Mesenchymal stem cell (in vitro differentiated cells and primary cell): ENCODE measurements at regions not wholly inside any gene's neighbourhood (a gene's known extent, or its start where the extent isn't known, plus 50 kb on each side); places are given as distances from the start of the nearest gene placed in this dataset.

Experiments
- DNase-seq: peaks from one replicate; pipeline ENCODE4 v3.0.0-alpha.2; 2013
- H2AFZ ChIP-seq: one replicate; pipeline ENCODE4 v1.6.1; 2013; ENCODE audit warnings: low read depth, mild to moderate bottlenecking, control low read depth, inconsistent platforms, low read length, moderate library complexity
- H2AK5ac ChIP-seq: 2 replicates; pipeline ENCODE4 v1.6.1; 2013; ENCODE audit warnings: low read length, moderate library complexity, mild to moderate bottlenecking, inconsistent platforms; ENCODE audit not compliant: severe bottlenecking
- H2BK120ac ChIP-seq: one replicate; pipeline ENCODE4 v1.6.1; 2013; ENCODE audit warnings: low read depth, mild to moderate bottlenecking, inconsistent platforms, low read length, moderate library complexity
- H2BK12ac ChIP-seq, 2 experiments: one replicate each; pipeline ENCODE4 v1.6.1; 2013; ENCODE audit warnings: inconsistent platforms in 2 of 2, low read length in 2 of 2, mild to moderate bottlenecking in 2 of 2, moderate library complexity in 2 of 2, control low read depth in 1 of 2
- H2BK15ac ChIP-seq: one replicate; pipeline ENCODE4 v1.6.1; 2013; ENCODE audit warnings: mild to moderate bottlenecking, low read depth, inconsistent platforms; ENCODE audit not compliant: poor library complexity, severe bottlenecking
- H2BK5ac ChIP-seq: 2 replicates; pipeline ENCODE4 v1.6.1; 2013; ENCODE audit warnings: low read depth, mild to moderate bottlenecking, low read length, control low read depth, inconsistent platforms; ENCODE audit not compliant: poor library complexity, severe bottlenecking
- H3K14ac ChIP-seq, 2 experiments: one replicate each; pipeline ENCODE4 v1.6.1; 2013; ENCODE audit warnings: inconsistent platforms in 2 of 2, low read length in 2 of 2, control low read depth in 1 of 2, mild to moderate bottlenecking in 1 of 2, moderate library complexity in 1 of 2
- H3K18ac ChIP-seq, 2 experiments: one replicate each; pipeline ENCODE4 v1.6.1; 2013; ENCODE audit warnings: inconsistent platforms in 2 of 2, low read length in 2 of 2, control low read depth in 1 of 2, low read depth in 1 of 2, mild to moderate bottlenecking in 1 of 2
- H3K23ac ChIP-seq, 2 experiments: one replicate each; pipeline ENCODE4 v1.6.1; 2013; ENCODE audit warnings: inconsistent platforms in 2 of 2, low read length in 2 of 2, mild to moderate bottlenecking in 2 of 2, moderate library complexity in 2 of 2, control low read depth in 1 of 2
- H3K27ac ChIP-seq: 2 replicates; pipeline ENCODE4 v1.5.1; 2013; ENCODE audit warnings: mild to moderate bottlenecking, moderate library complexity, low read length, control low read depth, inconsistent platforms; ENCODE audit not compliant: poor library complexity, severe bottlenecking
- H3K27me3 ChIP-seq, 2 experiments: 2 replicates each; pipeline versions ENCODE4 v1.6.1 to v1.7.0; 2013; ENCODE audit warnings: low read length in 2 of 2, mild to moderate bottlenecking in 2 of 2, moderate library complexity in 2 of 2, control low read depth in 1 of 2, inconsistent platforms in 1 of 2; ENCODE audit not compliant: control insufficient read depth in 1 of 2, insufficient read depth in 1 of 2
- H3K36me3 ChIP-seq, 2 experiments: 2 replicates each; pipeline versions ENCODE4 v1.6.1 to v1.7.0; 2013; ENCODE audit warnings: low read length in 2 of 2, control low read depth in 1 of 2, inconsistent platforms in 1 of 2, low read depth in 1 of 2, mild to moderate bottlenecking in 1 of 2; ENCODE audit not compliant: insufficient read depth in 2 of 2, control insufficient read depth in 1 of 2
- H3K4ac ChIP-seq, 2 experiments: one replicate each; pipeline ENCODE4 v1.6.1; 2013; ENCODE audit warnings: inconsistent platforms in 2 of 2, low read length in 2 of 2, mild to moderate bottlenecking in 2 of 2, moderate library complexity in 2 of 2, control low read depth in 1 of 2, low read depth in 1 of 2
- H3K4me1 ChIP-seq: 2 replicates; pipeline ENCODE4 v1.6.1; 2013; ENCODE audit warnings: low read depth, low read length, control low read depth; ENCODE audit not compliant: control insufficient read depth, insufficient read depth
- H3K4me2 ChIP-seq: 2 replicates; pipeline ENCODE4 v1.6.1; 2013; ENCODE audit warnings: low read length, mild to moderate bottlenecking, inconsistent platforms; ENCODE audit not compliant: poor library complexity, severe bottlenecking
- H3K4me3 ChIP-seq, 2 experiments: 2 replicates each; pipeline versions ENCODE4 v1.5.1 to v1.7.0; 2013; ENCODE audit warnings: low read length in 2 of 2, mild to moderate bottlenecking in 2 of 2, control low read depth in 1 of 2, low read depth in 1 of 2; ENCODE audit not compliant: insufficient read depth in 1 of 2
- H3K79me1 ChIP-seq: replicated peaks from 2 replicates; pipeline ENCODE4 v1.6.1; 2013; ENCODE audit warnings: mild to moderate bottlenecking, control low read depth, low read length, inconsistent platforms; ENCODE audit not compliant: poor library complexity, severe bottlenecking
- H3K9ac ChIP-seq: 2 replicates; pipeline ENCODE4 v1.7.0; 2013; ENCODE audit warnings: mild to moderate bottlenecking, low read length, moderate library complexity
- H3K9me3 ChIP-seq: 2 replicates; pipeline ENCODE4 v1.7.0; 2013; ENCODE audit warnings: mild to moderate bottlenecking, low read length; ENCODE audit not compliant: control insufficient read depth
- H4K8ac ChIP-seq: one replicate; pipeline ENCODE4 v1.6.1; 2013; ENCODE audit warnings: inconsistent platforms, mild to moderate bottlenecking, low read length, moderate library complexity
- H4K91ac ChIP-seq: one replicate; pipeline ENCODE4 v1.6.1; 2013; ENCODE audit warnings: mild to moderate bottlenecking, low read length, inconsistent platforms
- WGBS: methylation state at CpG from one replicate; pipeline ENCODE4 v1.1.7; 2013; ENCODE audit warnings: mixed read lengths; 5-methylcytosine and 5-hydroxymethylcytosine counted together

- no peaks in the 10 kb centered on the region for H3K79me1 ChIP-seq
- H3K4ac ChIP-seq = no peak overlapping the region
- no peak overlapping the region for H4K91ac ChIP-seq
- no peaks in the 10 kb centered on the region for H3K36me3 ChIP-seq
- H3K4me2 ChIP-seq = no peak overlapping the region
- H3K9me3 ChIP-seq = no peaks in the 10 kb centered on the region
- H2AK5ac ChIP-seq = no peak overlapping the region
- H2BK12ac ChIP-seq = no peak overlapping the region
- H3K9ac ChIP-seq = no peak overlapping the region
- H3K23ac ChIP-seq = no peak overlapping the region
- H2BK15ac ChIP-seq = no peak overlapping the region
- no peak overlapping the region for H3K27ac ChIP-seq
- whole genome bisulfite sequencing = 90% methylated on average over 2 of the region's 2 CpGs
- no peak overlapping the region for H2BK120ac ChIP-seq
- no peak overlapping the region for H3K4me3 ChIP-seq
- no peak overlapping the region for H4K8ac ChIP-seq
- H3K18ac ChIP-seq = no peak overlapping the region
- DNase-seq = no peak
- H2AFZ ChIP-seq = no peak overlapping the region
- H3K4me1 ChIP-seq = no peaks in the 10 kb centered on the region
- no peaks in the 10 kb centered on the region for H3K27me3 ChIP-seq
- no peak overlapping the region for H3K14ac ChIP-seq
- H2BK5ac ChIP-seq = no peak overlapping the region
Measured at GRCh38 chr2:65999103-65999502, 435.8 kb upstream of the MEIS1 start.

- no peak for DNase-seq
- no peak overlapping the region for H3K4me3 ChIP-seq
- no peak overlapping the region for H4K91ac ChIP-seq
- H4K8ac ChIP-seq = no peak overlapping the region
- no peaks in the 10 kb centered on the region for H3K36me3 ChIP-seq
- H2BK15ac ChIP-seq = no peak overlapping the region
- no peak overlapping the region for H2BK120ac ChIP-seq
- H2BK12ac ChIP-seq = no peak overlapping the region
- H3K27me3 ChIP-seq = no peaks in the 10 kb centered on the region
- H3K79me1 ChIP-seq = no peaks in the 10 kb centered on the region
- H3K9me3 ChIP-seq = no peaks in the 10 kb centered on the region
- no peak overlapping the region for H3K9ac ChIP-seq
- H3K23ac ChIP-seq = no peak overlapping the region
- H3K18ac ChIP-seq = no peak overlapping the region
- H3K4me2 ChIP-seq = no peak overlapping the region
- WGBS = 36% methylated on average over 1 of the region's 1 CpG
- no peak overlapping the region for H2BK5ac ChIP-seq
- H3K14ac ChIP-seq = no peak overlapping the region
- no peak overlapping the region for H3K27ac ChIP-seq
- no peak overlapping the region for H2AFZ ChIP-seq
- no peak overlapping the region for H2AK5ac ChIP-seq
- H3K4ac ChIP-seq = no peak overlapping the region
- no peaks in the 10 kb centered on the region for H3K4me1 ChIP-seq
Measured at GRCh38 chr2:65997961-65998360, 437.0 kb upstream of the MEIS1 start.

- no peak overlapping the region for H2AK5ac ChIP-seq
- H3K4me1 ChIP-seq = no peaks in the 10 kb centered on the region
- no peak overlapping the region for H3K18ac ChIP-seq
- H3K27ac ChIP-seq = no peak overlapping the region
- H3K4me2 ChIP-seq = no peak overlapping the region
- H3K4ac ChIP-seq = no peak overlapping the region
- no peak overlapping the region for H4K8ac ChIP-seq
- H3K14ac ChIP-seq = no peak overlapping the region
- H3K9me3 ChIP-seq = no peaks in the 10 kb centered on the region
- no peak overlapping the region for H4K91ac ChIP-seq
- no peak for DNase-seq
- H3K27me3 ChIP-seq = no peaks in the 10 kb centered on the region
- H3K79me1 ChIP-seq = no peaks in the 10 kb centered on the region
- no peak overlapping the region for H2AFZ ChIP-seq
- H3K36me3 ChIP-seq = no peaks in the 10 kb centered on the region
- H2BK15ac ChIP-seq = no peak overlapping the region
- H2BK120ac ChIP-seq = no peak overlapping the region
- no peak overlapping the region for H2BK12ac ChIP-seq
- H3K23ac ChIP-seq = no peak overlapping the region
- H3K9ac ChIP-seq = no peak overlapping the region
- WGBS = 48% methylated on average over 3 of the region's 4 CpGs
- no peak overlapping the region for H3K4me3 ChIP-seq
- H2BK5ac ChIP-seq = no peak overlapping the region
Measured at GRCh38 chr2:65992198-65992554, 442.7 kb upstream of the MEIS1 start.

- Histone ChIP-seq H2BK120ac (no peak overlapping the region), H3K4me2 (no peak overlapping the region), H3K18ac (no peak overlapping the region), H3K4me1 (no peaks in the 10 kb centered on the region), H3K9me3 (no peaks in the 10 kb centered on the region), H2AK5ac (no peak overlapping the region), H2BK12ac (no peak overlapping the region), H2BK15ac (no peak overlapping the region), H3K79me1 (no peaks in the 10 kb centered on the region), H3K27ac (no peak overlapping the region), H3K9ac (no peak overlapping the region), H3K36me3 (no peaks in the 10 kb centered on the region), H3K14ac (no peak overlapping the region), H3K23ac (no peak overlapping the region), H4K91ac (no peak overlapping the region), H2AFZ (no peak overlapping the region), H3K27me3 (no peaks in the 10 kb centered on the region), H2BK5ac (no peak overlapping the region), H4K8ac (no peak overlapping the region), H3K4me3 (no peak overlapping the region), H3K4ac (no peak overlapping the region)
- 17% methylated on average over 9 of the region's 9 CpGs for WGBS
- no peak for DNase-seq
Measured at GRCh38 chr2:65991381-65992197, 443.3 kb upstream of the MEIS1 start.
